DMS53 treated with DMSO at 0.1 percent for 48 hours (cell line): ENCODE measurements at regions not wholly inside any gene's neighbourhood (a gene's known extent, or its start where the extent isn't known, plus 50 kb on each side); places are given as distances from the start of the nearest gene placed in this dataset.

Experiments used
- DNase-seq: peaks from one replicate; lab custom pipeline; 2025; ENCODE audit not compliant: unreplicated experiment; lab: John Stamatoyannopoulos, UW

DNA sequence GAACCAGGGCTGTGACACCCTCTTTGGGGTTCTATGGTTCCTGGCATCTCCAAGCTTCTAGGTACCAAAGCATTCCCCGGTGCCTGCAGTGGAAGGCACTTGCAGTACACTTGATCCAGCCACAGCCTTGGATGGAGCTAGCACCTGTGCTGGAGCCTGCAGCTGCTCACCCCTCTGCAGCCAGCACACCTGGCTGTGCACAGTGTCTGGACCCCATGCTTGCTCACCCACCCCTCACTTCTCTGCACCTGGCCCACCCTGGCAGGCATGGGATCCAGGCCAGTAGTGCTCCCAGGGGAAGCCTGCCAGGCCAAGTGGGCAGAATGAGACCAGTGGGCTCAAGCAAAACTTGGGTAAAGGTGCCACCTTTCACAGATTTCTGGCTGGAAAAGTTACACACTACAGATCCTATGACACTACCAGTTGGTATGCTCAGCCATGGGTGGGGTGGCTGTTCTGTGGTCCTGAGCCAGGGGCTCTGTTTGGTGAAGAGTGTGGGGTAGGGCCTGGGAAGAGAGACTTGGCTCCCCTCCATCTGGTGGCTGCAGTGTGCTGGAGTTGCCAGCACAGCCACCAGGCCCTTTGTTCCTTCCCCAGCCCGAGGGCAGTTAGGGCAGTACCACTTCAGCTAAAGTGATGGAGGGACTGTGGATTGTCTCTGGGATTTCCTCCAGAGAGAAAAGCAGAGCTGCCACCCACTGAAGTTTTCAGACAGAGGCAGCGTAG is 157.8 kb upstream of the LRRC7 start:
- DNase-seq: no peak

DNA sequence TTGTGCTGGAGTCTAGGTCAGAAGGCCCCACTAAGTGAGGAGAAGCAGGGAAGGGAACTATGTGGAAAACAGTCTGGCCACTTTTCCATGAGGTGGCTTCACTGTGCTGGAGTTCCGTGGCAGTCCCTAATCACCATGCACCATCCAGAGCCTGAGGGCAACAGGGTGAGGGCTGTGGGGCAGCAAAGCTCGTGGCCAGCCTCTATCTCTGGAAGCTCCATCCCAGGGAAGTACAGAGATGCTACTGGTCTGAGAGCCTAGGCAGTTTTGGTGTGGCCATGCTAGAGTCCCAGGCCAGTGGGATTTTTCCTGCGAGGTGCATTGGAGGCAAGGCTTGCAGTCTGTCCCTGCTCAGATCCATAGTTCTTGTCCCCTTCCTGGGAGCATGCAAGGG is 157.3 kb upstream of the LRRC7 start:
- DNase-seq: no peak

DNA sequence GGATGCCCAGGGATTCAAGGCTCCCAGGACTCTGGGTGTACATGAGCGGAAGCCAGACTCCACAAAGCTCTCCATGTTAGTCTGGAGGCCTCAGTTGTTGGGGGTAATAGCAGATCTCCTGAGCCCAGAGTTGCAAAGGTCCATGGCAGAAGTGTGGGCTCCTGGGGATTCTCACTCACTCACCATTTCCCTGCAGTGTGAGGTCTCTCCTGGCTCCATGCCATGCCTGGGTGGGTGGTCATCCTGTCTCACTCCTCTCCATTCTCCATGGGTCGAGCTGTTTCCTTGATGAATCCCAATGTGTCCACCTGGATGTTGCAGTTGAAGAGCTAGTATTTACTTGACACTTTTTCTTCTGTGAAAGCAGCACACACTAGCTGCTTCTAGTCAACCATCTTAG is 156.8 kb upstream of the LRRC7 start:
- DNase-seq: no peak

DNA sequence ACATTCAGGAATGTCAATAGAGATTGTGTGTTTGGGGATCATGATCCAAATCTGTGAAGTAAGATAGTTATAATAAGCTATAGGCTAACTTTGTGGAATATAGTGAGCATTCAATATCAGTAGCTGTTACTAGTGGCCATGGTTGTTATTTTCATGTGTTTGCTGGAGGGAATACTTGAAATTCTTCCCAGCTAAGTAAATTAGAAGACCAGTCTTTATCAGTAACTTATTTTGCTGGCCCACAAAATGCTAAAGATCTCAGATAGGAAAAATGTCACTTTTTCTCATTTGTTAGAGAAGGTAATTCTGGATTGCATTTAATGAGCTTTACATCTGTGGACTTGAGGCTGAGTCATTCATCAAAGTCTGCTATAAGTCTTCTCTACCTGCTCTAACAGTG is 156.1 kb upstream of the LRRC7 start:
- no peak for DNase-seq

DNA sequence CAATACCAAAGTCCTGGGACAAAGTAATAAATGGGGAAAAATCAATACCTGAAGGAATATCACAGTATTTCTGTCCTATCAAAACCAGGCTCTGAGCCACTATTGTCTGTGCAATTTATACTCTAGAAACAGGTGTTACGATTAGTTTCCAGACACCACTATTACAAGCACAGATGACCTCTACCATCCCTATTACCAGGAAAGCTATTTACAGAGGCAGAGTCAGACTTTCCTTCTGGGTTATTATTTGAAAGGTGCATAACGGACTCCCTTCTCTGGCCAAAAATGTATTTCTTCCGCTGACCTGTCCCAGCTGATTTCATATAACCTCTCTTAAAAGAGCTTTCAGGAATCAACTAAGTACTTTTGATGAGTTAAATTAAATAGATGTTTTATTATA is 154.6 kb upstream of the LRRC7 start:
- no peak for DNase-seq

DNA sequence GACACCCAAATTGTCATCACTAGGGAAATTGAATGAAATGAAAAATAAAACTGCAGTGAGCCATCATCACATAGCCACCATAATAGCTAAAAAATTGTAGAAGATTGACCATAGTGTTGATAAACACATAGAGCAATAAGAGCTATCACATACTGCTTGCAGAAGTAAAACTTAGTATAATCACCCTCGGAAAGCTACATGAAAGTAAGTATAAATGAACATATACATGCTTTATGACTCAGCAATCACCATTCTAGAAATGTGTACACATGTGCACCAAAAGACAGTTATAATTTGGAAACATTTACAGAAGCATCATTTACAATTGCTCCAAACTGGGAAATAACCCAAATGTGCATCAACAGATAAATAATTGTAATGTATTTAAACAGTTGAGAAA is 153.1 kb upstream of the LRRC7 start:
- DNase-seq: no peak

DNA sequence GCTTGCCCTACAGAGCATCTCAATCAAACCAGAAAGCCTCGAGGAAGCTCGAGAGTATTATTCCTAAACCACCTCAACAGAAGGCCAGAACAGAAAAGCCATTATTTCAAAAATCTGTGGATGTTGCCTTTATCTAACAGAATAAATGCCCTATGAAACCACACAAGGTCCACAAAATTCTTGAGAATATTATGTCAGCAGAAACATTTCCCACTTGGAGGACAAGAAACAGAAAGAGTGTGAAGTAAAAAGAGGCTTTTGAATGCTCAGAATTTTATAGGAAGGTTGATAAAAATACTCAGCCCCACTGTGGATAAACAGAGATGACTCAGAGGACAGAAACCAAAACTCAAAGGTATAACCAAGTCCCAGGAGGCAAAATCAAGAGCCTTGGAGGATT is 146.4 kb upstream of the LRRC7 start:
- DNase-seq: no peak

DNA sequence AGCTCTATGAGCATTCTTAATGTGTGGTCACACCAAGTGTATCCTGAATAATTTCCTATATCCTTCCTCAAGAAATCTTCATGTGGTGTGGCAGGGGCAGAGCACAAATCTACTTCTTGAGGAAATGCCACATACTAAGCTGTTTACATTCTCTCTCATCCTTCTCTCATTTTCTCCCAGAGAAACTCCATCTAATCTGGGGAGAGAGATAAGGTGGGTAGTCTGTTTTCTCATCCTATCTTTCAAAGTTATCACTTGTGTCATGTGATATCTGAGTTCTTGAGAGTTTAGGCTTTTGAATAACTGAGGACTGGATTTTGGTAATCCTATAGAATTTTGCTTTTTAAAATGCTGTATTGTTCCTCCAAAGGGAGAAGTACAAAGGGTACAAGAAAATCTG is 141.9 kb upstream of the LRRC7 start:
- no peak for DNase-seq

DNA sequence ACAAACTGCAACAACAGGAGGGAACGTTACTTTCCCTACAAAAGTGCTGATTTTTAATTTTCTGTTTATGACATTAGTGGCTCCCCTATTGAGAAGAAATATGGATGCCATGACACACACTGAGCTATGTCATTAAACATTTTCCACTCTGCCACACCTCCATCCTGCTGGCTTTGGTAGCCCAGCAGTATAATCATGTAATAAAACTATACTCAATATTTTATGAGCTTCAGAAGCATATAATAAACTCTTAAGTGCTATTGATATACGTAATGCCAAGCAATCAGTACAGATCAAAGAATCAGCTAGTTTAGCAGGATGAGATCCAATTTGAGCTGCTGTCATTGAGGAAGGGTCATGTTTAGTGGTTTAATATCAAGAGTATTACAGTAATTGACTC is 141.3 kb upstream of the LRRC7 start:
- no peak for DNase-seq

DNA sequence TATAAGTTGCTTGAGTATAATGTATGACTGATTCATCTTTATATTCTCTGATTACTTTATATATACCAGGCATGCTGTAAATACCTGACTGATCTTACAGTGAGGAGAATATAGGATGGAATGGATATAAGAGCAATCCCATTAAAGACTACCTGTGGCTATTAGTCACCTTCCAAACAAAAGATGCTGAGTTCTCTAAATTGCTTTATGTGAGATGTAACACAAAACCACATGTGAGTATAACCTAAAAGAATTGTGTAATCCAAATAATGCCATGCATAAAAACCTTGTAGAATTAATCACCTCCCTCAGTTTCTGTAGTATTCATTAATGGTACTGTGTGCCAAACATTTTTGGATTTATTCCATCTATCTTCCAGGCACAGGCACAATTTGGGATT is 134.6 kb upstream of the LRRC7 start:
- no peak for DNase-seq

DNA sequence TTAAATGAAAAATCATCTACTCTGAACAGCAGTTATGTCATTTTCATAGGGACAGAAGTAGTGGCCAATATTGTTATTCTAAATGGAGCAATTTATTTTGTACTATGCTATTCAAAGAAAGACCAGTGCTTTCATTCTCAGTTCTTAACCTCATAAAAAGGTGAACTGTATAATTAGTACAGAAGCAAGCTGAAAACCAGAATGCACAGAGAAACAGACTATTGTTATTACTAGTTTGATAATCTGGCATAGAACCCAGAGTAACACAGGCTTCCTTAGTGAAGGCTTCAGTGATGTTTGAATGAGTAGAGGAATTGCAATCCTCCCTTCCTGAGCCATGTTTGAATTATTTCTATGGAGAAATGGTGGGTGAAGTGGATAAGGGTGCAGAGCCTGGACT is 131.6 kb upstream of the LRRC7 start:
- no peak for DNase-seq

DNA sequence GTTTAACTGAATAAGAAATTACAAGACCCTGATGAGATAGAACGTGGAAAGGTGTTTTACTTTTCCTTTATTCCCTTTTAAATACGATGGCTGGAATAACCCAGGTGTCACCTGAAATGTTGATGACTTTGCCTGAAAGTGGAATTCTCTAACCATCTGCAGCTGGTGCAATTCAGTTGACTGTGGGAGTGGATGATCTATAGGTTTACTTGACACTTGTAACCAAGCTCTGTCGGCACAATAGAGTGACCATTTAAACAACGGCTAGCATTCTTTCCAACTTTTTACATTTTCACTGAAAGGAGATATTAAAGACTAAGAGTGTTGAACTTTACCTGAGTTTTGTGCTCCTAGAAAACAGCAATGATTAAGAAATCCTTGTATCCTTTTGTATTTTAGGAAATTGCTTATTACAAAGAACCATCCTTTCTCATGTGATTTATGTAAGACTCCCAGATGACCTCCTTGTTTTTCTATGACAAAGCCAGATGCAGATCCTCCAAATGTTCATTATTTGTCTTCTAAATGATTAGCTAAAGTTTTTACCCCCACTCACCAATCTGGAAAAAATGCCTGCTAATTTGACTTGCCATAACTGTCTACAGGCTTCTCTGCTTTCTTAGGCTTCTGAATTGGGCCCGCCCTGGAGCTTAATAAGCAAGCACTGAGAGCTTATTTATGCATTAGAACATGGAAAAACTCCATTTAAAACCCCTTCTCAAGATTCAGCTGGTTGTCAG is 129.5 kb upstream of the LRRC7 start:
- no peak for DNase-seq

DNA sequence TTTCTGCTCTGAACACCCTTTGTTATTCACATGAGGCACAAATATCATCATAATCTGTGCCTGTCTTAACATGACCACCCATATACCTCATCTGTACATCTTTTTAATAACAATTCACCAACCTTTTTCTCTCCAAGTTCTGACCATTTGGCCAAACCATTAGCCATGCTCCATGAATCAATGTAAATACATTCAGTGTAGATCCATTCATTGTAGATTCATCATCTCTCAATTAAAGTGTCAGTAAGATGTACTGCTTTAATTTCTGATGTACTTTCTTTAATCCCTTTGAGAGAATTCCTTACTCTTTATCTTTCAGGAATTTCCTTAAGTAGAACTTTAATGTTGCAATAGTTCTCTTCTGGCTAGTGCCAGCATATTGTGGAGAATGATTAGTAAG is 126.2 kb upstream of the LRRC7 start:
- DNase-seq: no peak

DNA sequence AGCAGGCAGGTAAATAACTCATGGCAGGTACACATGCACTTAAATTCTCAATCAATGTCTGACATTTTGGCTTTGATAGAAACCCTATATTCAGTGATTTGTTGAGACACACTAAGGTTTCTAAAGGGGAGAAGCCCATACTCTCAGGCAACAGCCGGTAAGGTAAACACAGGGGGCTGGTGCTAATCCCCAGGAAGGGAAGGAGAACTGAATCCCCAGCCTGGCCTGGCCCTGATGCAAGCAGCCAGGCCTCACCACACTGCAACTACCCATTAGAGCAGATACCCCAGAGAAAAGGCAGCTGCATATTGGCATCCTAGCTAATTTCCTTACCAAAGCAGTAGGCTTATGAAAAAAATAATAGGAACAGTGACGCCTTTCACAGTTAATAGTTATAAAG is 116.5 kb upstream of the LRRC7 start:
- DNase-seq: no peak

DNA sequence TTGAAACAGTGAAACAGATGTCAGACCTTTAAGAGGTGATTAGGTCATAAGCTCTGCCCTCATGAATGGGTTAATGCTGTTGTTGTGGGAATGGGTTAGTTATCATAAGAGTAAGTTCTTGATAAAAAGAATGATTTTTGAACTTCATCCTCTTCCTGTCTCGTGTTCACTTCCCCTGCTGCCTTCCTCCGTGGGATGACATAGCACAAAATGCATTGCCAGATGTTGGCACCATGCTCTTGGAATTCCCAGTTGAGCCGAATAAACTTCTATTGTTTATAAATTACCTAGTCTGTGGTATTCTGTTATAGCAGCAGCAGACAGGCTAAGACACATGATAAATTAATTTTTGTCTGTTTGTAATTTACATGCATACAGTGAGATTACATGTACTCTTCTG is 112.0 kb upstream of the LRRC7 start:
- no peak for DNase-seq

DNA sequence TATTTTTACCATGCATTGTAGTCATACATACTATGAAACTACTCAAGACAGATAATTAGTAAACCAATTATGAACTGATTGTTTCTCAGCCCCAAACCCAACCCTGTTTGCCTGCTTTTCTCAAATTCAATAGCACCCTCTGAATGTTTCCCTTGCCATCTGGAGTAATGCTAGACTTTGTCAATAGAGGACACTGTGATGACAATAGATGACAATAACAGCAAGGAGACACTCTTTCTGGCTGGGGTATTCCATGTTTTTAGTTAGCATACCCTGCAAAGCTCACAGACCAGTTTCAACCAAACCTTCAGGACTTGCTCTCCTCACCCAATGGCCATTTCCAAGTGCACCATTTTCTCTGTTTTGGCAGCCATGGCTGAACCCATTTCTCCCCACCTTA is 108.5 kb upstream of the LRRC7 start:
- no peak for DNase-seq

DNA sequence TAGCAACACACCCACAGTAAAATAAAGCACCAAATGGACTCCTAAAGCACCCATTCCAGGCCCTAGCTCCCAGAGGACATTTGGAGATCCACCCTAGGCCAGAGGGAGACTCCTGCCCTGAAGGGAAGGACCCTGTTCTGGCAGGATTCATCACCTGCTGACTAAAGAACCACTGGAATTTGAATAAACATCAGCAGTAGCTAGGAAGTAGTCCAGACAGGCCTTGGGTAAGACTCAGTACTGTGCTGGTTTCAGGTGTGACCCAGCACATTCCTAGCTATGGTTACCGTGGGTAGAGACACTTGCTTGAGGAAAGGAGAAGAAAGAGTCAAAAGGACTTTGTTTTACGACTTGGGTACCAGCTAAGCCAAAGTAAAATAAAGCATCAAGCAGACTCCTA is 92.7 kb upstream of the LRRC7 start:
- no peak for DNase-seq

DNA sequence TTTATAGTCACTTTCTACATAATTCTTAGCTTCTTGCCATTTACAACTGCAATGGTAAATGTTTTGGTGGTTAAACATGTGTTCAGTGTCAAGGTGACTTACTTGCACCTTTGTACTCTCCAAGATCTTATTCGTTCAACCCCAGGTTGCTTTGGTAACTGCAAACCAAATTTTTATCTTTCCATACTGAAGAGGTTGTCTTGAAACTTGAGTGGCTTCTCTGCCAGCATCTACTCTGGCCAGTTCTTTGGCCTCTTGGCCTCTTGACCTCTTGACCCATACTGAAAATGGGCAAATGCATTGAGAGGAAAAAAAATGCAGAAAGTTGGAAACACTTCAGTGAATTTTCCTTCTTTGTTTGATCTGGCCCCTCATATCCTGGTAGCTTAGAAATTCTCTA is 88.0 kb upstream of the LRRC7 start:
- no peak for DNase-seq

DNA sequence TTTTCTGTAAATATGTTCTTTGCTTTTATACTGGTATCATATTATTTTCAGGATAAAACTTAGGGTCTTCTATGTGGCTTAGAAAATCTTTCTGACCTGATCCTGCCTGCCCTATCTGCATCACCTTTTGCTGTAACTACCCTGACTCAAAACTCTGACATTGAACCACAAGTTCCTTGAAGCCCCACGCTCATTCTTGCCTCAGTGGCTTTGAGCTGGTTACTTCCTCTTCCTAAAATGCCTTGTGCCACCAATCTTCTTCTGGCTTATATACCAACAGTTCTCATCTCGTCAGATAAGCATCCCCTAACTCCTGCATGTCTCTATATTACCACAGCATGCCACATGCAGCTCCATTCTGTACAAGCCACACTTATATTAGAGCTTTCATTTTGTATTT is 84.5 kb upstream of the LRRC7 start:
- no peak for DNase-seq

DNA sequence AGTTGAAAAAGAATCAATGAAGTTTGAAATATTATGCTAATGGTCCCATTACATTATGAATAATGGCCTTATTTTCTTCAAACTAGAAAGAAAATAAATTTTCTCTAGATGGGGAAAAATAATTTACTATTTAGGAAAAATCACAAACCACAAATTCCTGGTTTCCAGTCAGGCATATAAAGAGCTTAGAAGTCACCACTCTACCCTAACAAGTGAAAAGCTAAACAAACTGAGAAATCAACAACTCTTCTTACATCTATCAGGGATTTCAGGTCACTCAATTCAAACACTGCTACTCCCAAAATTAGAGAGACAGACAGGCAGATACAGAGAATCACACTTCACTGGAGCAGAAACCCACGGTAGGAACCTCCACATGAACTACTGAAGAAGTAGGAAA is 82.1 kb upstream of the LRRC7 start:
- no peak for DNase-seq

DNA sequence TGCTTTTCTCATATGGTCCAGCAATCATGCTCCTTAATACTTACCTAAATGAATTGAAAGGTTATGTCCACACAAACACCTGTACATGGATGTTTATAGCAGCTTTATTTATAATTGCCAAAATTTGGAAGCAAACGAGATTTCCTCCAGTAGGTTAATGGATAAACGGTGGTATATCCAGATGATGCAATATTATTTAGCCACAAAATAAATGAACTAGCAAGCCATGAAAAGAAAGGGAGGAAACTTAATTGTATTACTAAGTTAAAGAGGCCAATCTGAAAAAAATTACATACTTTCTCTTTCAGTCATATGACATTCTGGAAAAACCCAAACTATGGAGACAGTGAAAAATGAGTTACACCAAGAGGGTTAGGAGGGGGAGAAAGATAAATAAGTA is 76.3 kb upstream of the LRRC7 start:
- DNase-seq: no peak

DNA sequence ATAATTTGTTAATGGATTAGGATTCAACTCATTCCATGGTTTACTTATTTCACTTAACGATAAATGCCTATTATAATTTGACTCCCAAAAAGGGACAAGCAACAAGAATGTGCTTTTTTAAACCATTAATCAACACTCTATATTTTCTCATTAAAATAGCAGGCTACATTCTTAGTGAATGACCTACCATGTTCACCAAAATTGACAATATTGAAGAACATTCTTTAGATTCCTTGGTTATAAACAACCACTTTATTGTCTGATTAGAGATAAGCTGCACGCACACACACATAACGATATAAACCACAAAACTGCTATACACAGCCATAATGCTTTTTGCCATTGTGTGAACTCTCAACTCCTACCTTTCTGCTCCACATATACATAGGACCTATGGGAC is 75.4 kb upstream of the LRRC7 start:
- DNase-seq: no peak

DNA sequence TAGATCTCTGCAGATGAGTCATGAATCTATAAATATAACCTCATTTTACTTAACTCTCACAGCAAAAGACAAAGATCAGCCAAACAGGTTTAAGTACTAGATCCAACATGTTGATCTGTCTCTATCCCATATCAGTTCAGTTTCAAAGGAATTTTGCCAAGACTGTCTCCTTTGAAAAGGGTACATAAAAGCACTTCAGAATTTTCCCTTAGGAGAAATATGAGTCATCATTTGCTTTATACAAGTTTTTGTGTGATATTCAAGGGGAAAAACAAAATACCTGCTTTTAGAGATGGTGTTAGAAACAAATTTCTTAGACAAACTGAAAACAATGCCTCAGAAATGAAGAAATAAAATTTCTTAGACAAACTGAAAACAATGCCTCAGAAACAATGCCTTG is 73.5 kb upstream of the LRRC7 start:
- DNase-seq: no peak
